Stimulated activated CD8-positive, alpha-beta memory T cell treated with anti-CD3 and anti-CD28 coated beads, Interleukin-4, amount 100 ng/mL, for 4 hours (primary cell): ENCODE measurements at regions not wholly inside any gene's neighbourhood (a gene's known extent, or its start where the extent isn't known, plus 50 kb on each side); places are given as distances from the start of the nearest gene placed in this dataset.
"Not testable (repeated sequence)": the region's sequence is repeated elsewhere in the genome, so short reads cannot be mapped to it uniquely, and the experiment has no call there.

Source experiments
- DNase-seq, 2 donors: peaks; one replicate each; pipeline ENCODE4 v3.0.0-alpha.2; 2020; ENCODE audit warnings: low read depth in 2 of 2, low spot score in 1 of 2

DNA sequence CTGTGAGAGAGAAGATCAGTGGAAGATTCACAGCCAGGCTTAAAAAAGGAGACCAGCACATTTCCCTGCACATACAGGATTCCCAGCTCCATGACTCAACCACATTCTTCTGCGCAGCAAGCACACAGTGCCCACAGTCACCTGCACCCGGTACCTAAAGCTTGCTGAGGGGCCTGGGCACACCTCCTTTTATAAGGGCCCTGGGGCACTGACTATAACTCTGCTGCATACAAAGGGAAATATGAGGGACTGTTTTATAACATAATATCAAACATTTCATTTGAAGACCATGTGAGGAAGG, 322.9 kb downstream of the DAD1 start:
- no peak for DNase-seq

DNA sequence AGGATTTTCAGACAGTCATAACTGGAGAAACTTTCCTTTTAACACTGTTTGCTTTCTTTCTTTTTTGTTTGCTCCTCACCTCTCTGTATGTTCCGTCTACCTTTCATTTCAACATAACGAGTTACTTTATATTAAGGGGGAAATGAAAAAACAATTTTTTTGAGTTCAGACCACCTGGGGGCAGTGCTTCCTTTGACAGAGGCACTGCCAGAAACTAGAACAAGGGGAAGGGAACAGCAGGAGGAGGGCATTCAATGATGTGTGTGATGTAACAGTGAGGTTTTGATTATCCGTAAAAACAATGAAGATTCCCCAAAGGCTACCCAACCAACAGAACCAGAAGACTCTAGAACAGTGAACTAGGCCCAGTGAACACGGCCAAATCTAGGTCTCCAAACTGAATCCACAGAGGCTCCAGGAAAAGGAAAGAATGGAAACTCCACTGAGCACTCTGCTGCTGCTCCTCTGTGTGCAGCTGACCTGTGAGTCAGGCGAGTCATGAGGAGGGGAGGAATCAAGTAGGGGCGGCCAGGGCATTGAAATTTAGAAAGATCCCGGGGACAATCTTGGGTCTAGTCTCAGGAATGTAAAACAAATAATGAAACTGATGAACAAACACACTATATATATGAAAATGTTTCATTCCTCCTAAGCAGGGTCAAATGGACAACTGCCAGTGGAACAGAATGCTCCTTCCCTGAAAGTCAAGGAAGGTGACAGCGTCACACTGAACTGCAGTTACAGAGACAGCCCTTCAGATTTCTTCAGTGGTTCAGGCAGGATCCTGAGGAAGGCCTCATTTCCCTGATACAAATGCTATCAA, 323.5 kb downstream of the DAD1 start:
- no peak for DNase-seq

DNA sequence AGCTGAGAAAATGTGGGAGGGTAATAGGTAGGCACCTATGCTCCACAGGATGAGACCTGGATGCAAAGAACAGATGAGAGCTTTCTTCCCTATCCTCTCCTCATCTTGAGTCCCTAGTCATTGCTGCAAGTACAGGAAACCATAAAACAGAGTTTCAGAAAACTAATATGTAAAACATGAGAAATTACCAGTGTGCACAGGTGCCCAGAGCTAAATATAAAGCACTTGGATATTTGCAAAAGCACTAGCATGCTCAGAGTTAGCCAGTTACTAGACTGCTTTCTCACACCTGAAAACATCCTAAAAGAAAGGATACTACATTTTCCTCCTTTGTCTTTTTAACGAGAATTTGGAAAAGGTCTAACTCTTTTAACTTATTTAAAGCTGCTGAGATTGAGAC, 324.3 kb downstream of the DAD1 start:
- no peak for DNase-seq

DNA sequence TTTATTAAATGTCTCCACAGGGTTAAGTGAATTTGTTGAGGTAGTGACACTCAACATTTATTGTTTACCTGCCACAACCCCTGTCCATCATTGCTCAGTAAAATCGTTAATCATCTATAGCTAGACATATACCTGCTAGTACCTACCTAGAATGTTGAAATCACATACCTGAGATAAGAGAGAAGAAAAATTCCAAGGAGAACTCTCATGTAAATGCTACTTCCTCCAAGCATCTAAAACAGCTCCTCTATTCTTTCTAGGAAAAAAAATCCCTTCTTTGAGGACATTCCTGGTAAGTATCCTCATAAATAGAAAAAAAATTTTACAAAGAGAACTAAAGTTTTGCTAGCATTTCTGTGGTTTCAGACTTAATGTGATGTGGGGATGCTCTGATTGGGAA, 325.1 kb downstream of the DAD1 start:
- DNase-seq: no peak

DNA sequence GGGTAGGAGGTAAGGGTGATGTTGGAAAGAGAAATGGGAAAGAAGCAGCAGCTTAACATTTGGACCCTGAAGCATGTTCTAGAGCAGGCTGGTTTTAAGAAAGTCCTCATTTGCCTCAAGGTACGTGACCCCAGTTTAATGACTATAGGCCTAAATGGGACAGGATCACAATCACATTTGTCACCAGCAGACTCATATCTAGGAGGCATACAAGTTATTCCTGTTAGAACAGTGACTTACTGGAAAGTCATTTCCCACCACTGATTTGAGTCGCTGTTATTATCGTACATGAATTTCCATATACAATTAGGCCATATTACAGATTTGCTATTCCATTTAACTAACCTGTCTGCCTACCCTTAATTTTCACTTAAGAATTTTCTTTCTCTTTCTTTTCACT, 326.1 kb downstream of the DAD1 start:
- no peak for DNase-seq

DNA sequence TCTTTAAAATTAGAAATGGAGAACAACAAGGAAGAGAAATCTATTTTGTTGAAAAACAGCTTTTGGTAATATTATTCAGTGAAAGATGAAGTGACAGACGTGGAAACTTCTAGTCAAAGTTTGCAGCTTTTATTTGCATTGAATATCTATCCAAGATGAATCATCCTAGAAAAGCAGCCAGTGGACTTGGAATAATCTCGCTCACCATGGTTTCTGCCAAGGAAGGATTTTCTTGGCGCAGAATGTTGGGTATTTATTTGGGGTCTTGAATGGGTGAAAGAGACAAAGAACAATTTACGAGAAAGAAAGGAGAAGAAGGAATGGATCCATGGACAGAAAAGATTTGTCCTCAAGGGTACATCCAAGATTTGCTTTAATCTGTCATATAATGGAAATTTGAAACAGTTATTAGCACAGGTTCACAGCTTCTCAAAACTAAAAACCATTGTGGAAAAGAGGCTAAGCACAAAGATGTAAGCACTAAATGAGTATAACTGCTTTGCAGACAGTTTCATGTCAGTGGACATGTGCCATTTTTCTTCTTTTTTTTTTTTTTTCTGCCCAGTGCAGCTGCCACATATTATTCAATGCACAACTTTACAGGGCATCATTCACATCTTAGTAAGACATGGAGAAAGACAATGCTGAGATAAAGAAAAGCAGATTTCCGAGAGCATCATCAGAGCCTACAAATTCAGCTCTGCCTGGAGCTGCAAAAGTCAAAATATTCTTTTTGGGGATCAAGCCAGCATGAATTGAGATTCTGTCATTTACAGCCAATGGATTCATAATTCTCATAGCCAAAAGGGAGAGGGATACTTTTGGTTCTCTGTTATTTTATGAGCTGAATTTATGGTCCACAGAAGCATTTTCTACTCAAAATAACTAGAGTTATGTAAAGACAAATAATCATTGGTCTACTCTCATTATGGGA, 333.7 kb downstream of the DAD1 start:
- DNase-seq: no peak

DNA sequence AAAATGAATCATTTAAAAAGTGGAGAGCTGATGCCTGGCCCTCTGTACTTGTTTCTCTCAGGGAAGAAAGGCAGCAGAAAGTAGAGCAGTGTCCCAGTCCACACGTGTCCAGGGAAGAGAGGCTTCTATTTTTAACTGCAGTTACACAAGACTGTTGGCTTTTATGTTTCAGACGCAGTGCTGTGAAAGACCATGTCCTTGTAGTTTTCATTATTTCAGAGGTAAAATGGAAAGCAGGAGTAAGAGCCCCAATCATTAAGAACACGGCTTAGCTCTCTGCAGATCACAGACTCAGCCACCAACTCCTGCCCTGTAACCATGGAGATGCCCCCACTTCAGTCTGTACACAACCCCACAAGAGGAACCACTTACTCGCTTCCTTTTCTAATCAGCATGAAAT, 336.3 kb downstream of the DAD1 start:
- DNase-seq: no peak

DNA sequence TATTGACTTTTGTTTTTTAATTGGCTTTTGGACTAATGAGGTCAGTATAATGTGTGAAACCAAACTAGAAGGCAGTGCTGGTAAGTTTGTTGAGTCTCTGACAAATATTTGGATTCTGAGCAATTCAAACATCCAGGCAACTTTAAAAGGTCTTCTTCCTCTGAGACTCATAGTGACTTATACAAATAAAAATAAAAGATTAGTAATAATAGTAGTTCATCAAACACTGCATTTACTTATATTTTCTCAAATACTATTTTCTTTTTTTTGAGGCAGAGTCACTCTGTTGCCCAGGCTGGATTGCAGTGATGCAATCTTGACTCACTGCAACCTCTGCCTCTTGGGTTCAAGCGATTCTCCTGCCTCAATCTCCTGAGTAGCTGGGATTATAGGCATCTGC, 337.9 kb downstream of the DAD1 start:
- no peak for DNase-seq

DNA sequence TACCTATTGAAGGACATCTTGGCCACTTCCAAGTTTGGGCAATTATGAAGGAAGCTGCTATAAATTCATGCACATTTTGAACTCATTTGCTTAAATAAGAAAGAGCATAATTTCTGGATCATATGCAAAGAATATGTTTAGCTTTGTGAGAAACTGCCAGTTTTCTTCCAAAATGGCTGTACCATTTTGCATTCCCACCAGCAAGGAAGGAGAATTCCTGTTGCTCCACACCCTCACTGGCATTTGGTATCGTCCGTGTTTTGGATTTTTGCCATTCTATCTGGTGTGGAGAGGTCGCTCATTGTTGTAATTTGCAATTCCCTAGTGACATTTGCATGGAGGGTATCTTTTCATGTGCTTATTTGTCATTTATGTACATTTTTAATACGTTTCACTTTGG, 339.3 kb downstream of the DAD1 start:
- no peak for DNase-seq

DNA sequence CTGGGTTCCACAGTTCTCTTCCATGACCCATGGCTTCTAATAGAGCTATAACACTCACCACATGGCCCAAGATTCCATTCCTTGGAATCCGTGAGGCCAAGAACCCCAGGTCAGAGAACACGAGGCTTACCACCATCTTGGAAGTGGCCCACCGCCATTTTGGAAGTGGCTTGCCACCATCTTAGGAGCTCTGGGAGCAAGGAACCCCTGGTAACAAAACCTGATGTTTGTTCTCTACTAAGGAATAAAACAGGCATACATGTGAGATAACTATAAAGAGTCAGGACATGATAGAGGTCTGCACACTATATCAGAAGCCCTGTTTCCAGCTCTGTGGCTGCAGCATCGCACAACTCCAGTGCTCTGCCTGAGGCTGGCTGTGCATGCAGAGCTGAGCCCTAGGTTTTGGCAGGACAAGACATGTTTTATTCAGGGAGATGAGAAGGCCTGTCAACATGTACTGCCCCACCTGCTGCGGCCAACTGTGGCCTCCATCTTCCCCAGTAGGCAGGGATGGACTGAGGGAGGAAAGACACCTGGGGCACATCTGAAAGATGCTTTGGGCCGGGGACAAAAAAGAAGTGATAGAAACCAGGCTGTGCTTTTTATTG, 344.9 kb downstream of the DAD1 start:
- no peak for DNase-seq

DNA sequence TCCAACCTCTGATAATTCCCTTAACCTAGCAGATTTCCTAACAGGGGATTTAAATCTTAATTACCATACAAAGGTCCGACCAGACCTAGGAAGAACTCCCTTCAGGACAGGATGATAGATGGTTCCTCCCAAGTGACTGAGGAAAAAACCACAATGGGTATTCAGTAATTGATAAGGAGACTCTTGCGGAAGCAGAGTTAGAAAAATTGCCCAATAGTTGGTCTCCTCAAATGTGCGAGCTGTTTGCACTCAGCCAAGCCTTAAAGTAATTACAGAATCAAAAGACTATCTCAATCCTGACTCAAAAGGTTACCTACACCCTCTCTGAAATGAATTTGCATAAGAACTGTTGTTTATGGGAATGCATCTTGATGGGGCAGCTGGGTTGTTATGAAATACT, 350.7 kb downstream of the DAD1 start:
- DNase-seq: not testable (repeated sequence)

DNA sequence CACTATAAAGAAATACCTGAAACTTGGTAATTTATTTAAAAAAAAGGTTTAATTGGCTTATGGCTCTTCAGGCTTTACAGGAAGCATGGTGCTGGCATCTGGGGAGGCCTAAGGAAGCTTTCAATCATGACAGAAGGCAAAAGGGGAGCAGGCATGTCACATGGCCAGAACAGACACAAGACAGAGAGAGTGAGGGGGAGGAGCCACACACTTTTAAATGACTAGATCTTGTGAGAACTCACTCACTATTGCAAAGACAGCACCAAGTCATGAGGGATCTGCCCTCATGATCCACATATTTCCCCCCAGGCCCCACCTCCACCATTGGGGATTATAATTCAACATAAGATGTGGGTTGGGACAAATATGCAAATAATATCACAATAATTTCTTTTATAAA, 355.6 kb downstream of the DAD1 start:
- DNase-seq: no peak

DNA sequence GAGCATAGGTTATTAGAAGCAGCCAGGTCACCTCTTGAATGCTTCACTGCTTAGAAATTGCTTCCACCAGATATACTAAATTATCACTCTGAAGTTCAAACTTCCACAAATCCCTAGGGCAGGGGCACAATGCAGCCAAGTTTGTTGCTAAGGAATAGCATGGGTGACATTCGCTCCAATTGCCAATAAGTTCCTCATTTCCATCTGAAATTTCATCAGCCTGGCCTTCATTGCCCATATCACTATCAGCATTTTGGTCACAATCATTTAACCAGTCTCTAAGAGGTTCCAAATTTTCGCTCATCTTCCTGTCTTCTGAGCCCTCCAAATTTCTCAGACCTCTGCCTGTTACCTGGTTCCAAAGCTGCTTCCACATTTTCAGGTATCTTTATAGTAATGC, 356.1 kb downstream of the DAD1 start:
- DNase-seq: no peak

DNA sequence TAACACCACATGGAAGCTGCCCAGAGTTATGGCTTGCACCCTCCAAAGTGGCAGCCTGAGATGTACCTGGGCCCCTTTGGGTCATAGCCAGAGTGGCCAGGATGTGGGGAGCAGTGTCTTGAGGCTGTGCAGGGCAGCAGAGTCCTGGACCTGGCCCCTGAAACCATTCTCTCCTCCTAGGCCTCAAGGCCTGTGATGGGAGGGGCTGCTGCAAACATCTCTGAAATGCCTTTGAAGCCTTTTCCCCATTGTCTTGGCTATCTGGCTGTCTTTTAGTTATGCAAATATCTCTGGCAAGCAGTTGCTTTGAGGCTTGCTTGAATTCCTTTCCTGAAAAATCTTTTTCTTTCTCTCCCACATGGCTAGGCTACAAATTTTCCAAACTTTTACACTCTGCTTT, 356.5 kb downstream of the DAD1 start:
- DNase-seq: no peak

DNA sequence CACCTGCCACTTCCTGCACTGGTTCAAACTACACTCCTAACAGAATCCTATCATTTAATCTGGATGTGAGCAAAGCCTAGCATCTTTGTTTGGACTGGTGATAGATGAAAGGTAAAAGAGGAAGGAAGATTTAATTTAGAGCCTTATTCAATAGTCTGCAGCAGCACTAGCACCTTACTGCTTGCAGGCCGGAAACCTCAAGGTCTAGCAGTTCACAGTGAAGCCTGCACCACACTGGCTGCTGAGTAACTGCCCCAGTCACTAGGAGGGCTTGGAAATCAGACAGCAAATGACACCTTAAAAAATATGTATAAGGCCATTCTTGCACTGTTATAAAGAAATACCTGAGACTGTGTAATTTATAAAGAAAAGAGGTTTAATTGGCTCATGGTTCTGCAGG, 358.0 kb downstream of the DAD1 start:
- DNase-seq: no peak

DNA sequence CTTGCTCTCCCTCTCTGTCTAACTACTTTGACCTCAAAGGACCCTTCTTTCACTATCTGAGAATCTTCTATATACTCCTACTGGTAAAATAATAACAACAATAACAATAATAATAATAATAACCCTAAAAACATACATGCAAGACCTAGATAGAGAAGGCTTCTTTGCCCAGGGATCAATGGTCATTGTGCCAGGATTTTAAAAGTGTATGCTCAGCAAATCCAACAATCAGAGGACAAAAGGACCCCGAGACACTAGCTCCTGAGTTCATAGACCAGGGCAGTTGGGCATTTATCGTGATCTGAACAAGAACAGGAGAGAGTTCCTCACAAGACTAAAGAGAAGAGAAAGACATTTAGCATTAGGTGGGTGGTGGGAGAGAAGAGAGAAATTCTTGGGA, 358.5 kb downstream of the DAD1 start:
- no peak for DNase-seq

DNA sequence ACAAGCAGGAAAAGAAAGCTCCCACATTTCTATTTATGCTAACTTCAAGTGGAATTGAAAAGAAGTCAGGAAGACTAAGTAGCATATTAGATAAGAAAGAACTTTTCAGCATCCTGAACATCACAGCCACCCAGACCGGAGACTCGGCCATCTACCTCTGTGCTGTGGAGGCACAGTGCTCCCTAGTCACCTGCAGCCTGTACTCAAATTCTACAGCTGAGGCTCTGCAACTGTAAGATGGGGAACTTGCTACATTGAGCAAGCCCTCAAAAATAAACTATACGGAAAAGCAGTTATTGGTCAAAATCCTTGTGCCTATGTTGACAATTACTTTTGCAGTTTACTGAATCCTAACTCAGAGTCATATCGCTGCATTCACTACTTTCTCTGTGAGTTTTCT, 361.9 kb downstream of the DAD1 start:
- no peak for DNase-seq

DNA sequence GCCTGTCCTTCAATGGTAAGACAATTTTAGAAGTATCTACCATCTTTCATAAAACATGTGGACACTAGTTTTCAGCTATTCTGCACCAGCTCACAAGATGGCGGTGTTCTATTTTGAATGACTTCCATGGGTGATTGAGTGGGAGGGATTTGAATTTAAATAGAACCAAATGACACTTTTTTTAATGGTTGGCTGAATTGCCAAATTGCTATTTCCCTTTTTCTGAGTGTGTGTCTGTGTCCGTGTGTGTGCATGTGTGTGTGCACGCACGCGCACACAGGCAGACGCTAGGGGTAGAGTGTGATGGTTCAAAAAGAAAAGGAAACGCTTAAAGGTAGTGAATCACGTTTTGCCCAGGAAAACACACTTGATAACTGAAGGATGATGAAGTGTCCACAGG, 362.6 kb downstream of the DAD1 start:
- DNase-seq: no peak

DNA sequence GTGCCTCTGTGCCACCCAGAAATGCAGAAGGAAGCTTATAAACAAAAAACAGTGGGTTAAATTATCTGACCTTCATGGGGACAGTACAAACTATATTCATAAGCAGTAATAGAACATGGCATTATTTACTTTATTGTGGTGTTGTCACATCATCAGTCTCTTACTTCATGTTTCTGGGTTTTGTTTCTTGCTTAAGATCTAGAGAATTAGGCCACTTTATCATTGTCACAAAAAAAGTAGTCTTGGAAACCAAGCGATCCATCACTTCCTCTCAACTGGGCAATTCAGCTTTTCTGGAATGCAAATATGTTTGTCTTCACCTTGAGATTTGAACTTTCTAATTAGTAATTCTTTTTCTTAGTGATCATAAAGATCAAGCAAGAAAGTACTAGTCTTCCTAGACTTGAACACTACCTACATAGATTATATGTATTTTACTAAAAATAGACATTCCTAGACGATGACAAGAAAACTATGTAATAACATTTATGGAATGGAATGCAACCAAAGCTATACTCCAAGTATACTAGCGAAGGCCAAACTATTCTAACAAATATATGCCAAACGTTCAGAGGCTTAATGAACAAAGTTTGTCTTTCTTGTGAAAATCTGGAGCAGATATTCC, 363.4 kb downstream of the DAD1 start:
- no peak for DNase-seq

DNA sequence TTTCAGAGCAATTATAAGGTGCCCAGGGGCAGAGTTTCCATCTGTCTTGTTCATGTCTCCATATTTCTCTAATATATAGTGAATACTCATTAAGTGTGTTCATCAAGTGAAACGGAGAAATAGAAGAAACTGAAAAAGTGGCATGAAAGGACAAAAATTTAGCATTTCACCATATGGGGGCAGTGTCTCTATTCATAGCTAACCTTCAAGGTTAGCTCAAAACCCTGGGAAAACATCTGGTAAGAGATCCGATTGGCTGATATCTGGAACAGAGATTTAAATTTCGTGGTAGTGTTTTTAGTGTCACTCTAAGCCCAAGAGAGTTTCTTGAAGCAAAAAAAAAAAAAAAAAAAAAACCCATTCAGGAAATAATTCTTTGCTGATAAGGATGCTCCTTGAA, 367.5 kb downstream of the DAD1 start:
- DNase-seq: no peak

DNA sequence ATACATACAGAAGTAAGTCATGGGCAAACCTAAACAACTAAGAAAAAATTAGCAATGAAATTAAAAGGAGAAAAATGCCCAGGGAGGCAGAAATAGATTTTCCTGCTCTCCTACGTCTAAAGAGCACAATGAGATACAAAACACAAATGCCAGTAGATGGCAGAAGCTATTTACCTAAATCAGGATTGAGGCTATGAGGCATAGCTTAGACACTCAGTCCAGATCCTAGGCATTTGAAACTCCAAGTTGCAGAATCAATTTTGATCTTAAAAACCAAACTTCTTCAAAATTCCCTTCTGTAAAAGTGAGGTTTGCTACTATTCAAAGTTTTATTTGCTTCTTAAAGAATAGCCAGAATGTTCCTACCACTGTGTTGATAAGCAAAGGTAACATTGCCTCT, 368.6 kb downstream of the DAD1 start:
- DNase-seq: no peak

DNA sequence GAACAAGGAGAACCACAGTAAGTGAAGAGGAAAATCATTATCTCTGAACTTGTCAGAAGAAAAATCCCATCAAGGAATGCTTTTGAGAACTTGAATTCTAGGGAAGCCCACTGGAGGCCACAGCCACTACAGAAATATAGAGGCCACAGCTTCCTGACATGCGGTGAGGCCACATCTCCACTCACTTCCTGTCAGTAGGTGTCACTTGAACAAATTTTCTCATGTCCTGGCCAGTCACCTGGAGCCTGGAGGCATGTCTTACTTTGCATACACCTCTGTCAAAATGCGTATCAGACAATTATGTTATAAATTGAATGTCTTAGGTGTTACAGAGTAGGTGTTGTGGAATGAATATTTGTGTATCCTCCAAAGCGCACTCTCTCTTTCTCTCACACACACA, 370.3 kb downstream of the DAD1 start:
- DNase-seq: no peak
